Osteocyte (in vitro differentiated cells): ENCODE measurements at regions not wholly inside any gene's neighbourhood (a gene's known extent, or its start where the extent isn't known, plus 50 kb on each side); places are given as distances from the start of the nearest gene placed in this dataset.

Experiments
- DNase-seq: peaks from one replicate; pipeline ENCODE4 v3.0.0; 2021; ENCODE audit warnings: mixed read lengths; ENCODE audit not compliant: unreplicated experiment; ENCODE audit errors: extremely low spot score
- H3K27ac Mint-ChIP-seq: one replicate; pipeline ENCODE4 v1.8.0; 2021; ENCODE audit warnings: mild to moderate bottlenecking, mixed read lengths; ENCODE audit not compliant: unreplicated experiment
- H3K27me3 Mint-ChIP-seq: one replicate; pipeline ENCODE4 v1.8.0; 2021; ENCODE audit warnings: mixed read lengths; ENCODE audit not compliant: unreplicated experiment
- H3K36me3 Mint-ChIP-seq: one replicate; pipeline ENCODE4 v1.8.0; 2021; ENCODE audit warnings: mixed read lengths; ENCODE audit not compliant: unreplicated experiment
- H3K4me1 Mint-ChIP-seq: one replicate; pipeline ENCODE4 v1.8.0; 2021; ENCODE audit warnings: mixed read lengths; ENCODE audit not compliant: unreplicated experiment
- H3K4me3 Mint-ChIP-seq: one replicate; pipeline ENCODE4 v1.8.0; 2021; ENCODE audit warnings: mild to moderate bottlenecking, moderate library complexity, mixed read lengths; ENCODE audit not compliant: unreplicated experiment
- H3K9me3 Mint-ChIP-seq: one replicate; pipeline ENCODE4 v1.8.0; 2021; ENCODE audit warnings: mixed read lengths; ENCODE audit not compliant: unreplicated experiment
- TF ChIP-seq, protein P1 (sequence below): fragments of 200-600 bp; sonication (generic); IDR thresholded peaks from 2 replicates; pipeline ENCODE4 v1.5.0; 2021; ENCODE audit warnings: antibody characterized with exemption, mild to moderate bottlenecking, moderate library complexity

DNA sequence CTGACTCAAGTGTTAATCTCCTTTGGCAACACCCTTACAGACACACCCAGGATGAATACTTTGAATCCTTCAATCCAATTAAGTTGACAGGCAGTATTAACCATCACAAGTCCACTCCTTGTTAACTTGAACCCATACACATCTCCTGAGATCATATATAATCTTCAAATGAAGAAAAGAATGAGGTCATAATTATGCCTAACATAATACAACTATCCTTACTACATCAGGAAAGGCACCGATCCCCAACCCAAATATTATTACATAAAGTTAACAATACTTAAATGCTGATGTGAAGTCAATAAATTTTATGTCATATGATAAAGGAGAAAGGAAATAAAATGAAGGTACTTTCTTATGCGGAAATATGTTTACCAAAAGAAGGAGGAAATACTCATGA lies 649.9 kb downstream of the KCNJ2 start:
- Mint-ChIP-seq H3K9me3 (peaks cover 16% of the 10 kb centered on the region), H3K27me3 (peaks cover 10% of the 10 kb centered on the region), H3K27ac (no peak overlapping the region), H3K36me3 (no peaks in the 10 kb centered on the region), H3K4me3 (no peak overlapping the region), H3K4me1 (no peaks in the 10 kb centered on the region)
- no peak for DNase-seq
- TF ChIP-seq, protein P1, sequence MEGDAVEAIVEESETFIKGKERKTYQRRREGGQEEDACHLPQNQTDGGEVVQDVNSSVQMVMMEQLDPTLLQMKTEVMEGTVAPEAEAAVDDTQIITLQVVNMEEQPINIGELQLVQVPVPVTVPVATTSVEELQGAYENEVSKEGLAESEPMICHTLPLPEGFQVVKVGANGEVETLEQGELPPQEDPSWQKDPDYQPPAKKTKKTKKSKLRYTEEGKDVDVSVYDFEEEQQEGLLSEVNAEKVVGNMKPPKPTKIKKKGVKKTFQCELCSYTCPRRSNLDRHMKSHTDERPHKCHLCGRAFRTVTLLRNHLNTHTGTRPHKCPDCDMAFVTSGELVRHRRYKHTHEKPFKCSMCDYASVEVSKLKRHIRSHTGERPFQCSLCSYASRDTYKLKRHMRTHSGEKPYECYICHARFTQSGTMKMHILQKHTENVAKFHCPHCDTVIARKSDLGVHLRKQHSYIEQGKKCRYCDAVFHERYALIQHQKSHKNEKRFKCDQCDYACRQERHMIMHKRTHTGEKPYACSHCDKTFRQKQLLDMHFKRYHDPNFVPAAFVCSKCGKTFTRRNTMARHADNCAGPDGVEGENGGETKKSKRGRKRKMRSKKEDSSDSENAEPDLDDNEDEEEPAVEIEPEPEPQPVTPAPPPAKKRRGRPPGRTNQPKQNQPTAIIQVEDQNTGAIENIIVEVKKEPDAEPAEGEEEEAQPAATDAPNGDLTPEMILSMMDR: no peak

- H3K36me3 Mint-ChIP-seq: no peaks in the 10 kb centered on the region
- no peak overlapping the region for H3K27ac Mint-ChIP-seq
- no peak for DNase-seq
- H3K4me3 Mint-ChIP-seq: no peak overlapping the region
- H3K27me3 Mint-ChIP-seq: peaks cover 7% of the 10 kb centered on the region
- TF ChIP-seq, protein P1: no peak
- peaks cover 16% of the 10 kb centered on the region for H3K9me3 Mint-ChIP-seq
- no peaks in the 10 kb centered on the region for H3K4me1 Mint-ChIP-seq
These were observed 650.9 kb downstream of the KCNJ2 start for GRCh38 chr17:70820276-70820675.

- Mint-ChIP-seq H3K9me3 (peaks cover 6% of the 10 kb centered on the region), H3K36me3 (no peaks in the 10 kb centered on the region), H3K4me3 (no peak overlapping the region)
These were observed 656.2 kb downstream of the KCNJ2 start for GRCh38 chr17:70825321-70826125.

GRCh38 chr17:70829876-70830275 lies 660.5 kb downstream of the KCNJ2 start:
- H3K36me3 Mint-ChIP-seq: no peaks in the 10 kb centered on the region
- H3K27me3 Mint-ChIP-seq: peaks cover 4% of the 10 kb centered on the region
- no peak for DNase-seq
- no peak overlapping the region for H3K4me3 Mint-ChIP-seq
- no peaks in the 10 kb centered on the region for H3K4me1 Mint-ChIP-seq
- no peak overlapping the region for H3K27ac Mint-ChIP-seq
- TF ChIP-seq, protein P1: no peak
- no peaks in the 10 kb centered on the region for H3K9me3 Mint-ChIP-seq

More at GRCh38 chr17:70825321-70826125, 656.2 kb downstream of the KCNJ2 start:
- Mint-ChIP-seq H3K4me1 (no peaks in the 10 kb centered on the region), H3K27ac (no peak overlapping the region), H3K27me3 (no peaks in the 10 kb centered on the region)
- DNase-seq: no peak
- TF ChIP-seq, protein P1: no peak

DNA sequence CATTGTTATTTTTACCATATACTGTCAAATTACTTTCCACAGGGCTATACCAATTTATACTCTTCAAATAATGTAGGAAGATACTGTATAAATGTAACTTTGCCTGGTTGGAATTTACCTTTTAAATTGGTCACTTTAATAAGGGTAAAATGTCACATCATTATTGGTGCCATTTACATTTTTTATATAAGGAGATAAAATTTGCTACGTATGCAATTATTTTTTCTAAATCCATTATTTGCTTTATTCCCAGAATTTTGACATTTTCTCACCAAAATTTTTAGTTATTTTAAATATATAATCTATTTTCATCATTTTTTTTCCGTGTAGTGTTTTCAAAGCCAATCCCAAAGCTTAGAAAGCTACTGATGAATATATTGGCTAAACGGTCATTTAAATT lies 664.7 kb downstream of the KCNJ2 start:
- Mint-ChIP-seq H3K36me3 (no peaks in the 10 kb centered on the region), H3K4me1 (no peaks in the 10 kb centered on the region)
- TF ChIP-seq, protein P1: no peak

More for the DNA sequence above, 664.7 kb downstream of the KCNJ2 start:
- no peak for DNase-seq
- H3K27ac Mint-ChIP-seq: no peak overlapping the region
- H3K4me3 Mint-ChIP-seq: no peak overlapping the region
- H3K27me3 Mint-ChIP-seq: peaks cover 4% of the 10 kb centered on the region
- H3K9me3 Mint-ChIP-seq: no peaks in the 10 kb centered on the region
